Spleen (tissue), 7 donors: ENCODE measurements at regions not wholly inside any gene's neighbourhood (a gene's known extent, or its start where the extent isn't known, plus 50 kb on each side); places are given as distances from the start of the nearest gene placed in this dataset.

ENCODE experiments used
- CTCF ChIP-seq, 11 experiments: fragments of 200-600 bp in 7 of 11; fragments of 450-650 bp in 4 of 11; sonication (generic) in 4 of 11; IDR thresholded peaks in 8 of 11; conservative IDR thresholded peaks in 3 of 11; 1 replicate in 7 of 11; 2 replicates in 4 of 11; pipeline versions ENCODE4 v1.4.0 to v1.8.0; 2016 to 2021; ENCODE audit warnings: antibody characterized with exemption in 11 of 11, inconsistent platforms in 4 of 11, mild to moderate bottlenecking in 1 of 11
- POLR2AphosphoS5 ChIP-seq, 3 donors: sonication (generic); formaldehyde crosslinking; IDR thresholded peaks; one replicate each; pipeline ENCODE4 v1.5.1; 2017; ENCODE audit warnings: antibody characterized with exemption in 3 of 3
- donor health status: DM: no; HTN: no; CAD: no; lungs with moderate emphysema.
- donor health status: DM: no; HTN: no; CAD: no.
- donor health status: DM: no; HTN: no; CAD: no.

GRCh38 chr14:104448721-104449120 lies 130.8 kb upstream of the C14orf180 start:
- TF ChIP-seq CTCF (IDR thresholded peaks at IDR 0.05 in 8 of 11, conservative IDR thresholded peaks at IDR 0.05 in 3 of 11) (no peak), POLR2AphosphoS5 (IDR thresholded peaks at IDR 0.05) (no peak)
